Osteocyte (in vitro differentiated cells): ENCODE measurements at regions not wholly inside any gene's neighbourhood (a gene's known extent, or its start where the extent isn't known, plus 50 kb on each side); places are given as distances from the start of the nearest gene placed in this dataset.

Source experiments
- DNase-seq: peaks from one replicate; pipeline ENCODE4 v3.0.0; 2021; ENCODE audit warnings: mixed read lengths; ENCODE audit not compliant: unreplicated experiment; ENCODE audit errors: extremely low spot score
- H3K27ac Mint-ChIP-seq: one replicate; pipeline ENCODE4 v1.8.0; 2021; ENCODE audit warnings: mild to moderate bottlenecking, mixed read lengths; ENCODE audit not compliant: unreplicated experiment
- H3K27me3 Mint-ChIP-seq: one replicate; pipeline ENCODE4 v1.8.0; 2021; ENCODE audit warnings: mixed read lengths; ENCODE audit not compliant: unreplicated experiment
- H3K36me3 Mint-ChIP-seq: one replicate; pipeline ENCODE4 v1.8.0; 2021; ENCODE audit warnings: mixed read lengths; ENCODE audit not compliant: unreplicated experiment
- H3K4me1 Mint-ChIP-seq: one replicate; pipeline ENCODE4 v1.8.0; 2021; ENCODE audit warnings: mixed read lengths; ENCODE audit not compliant: unreplicated experiment
- H3K4me3 Mint-ChIP-seq: one replicate; pipeline ENCODE4 v1.8.0; 2021; ENCODE audit warnings: mild to moderate bottlenecking, moderate library complexity, mixed read lengths; ENCODE audit not compliant: unreplicated experiment
- H3K9me3 Mint-ChIP-seq: one replicate; pipeline ENCODE4 v1.8.0; 2021; ENCODE audit warnings: mixed read lengths; ENCODE audit not compliant: unreplicated experiment
- TF ChIP-seq, protein P1 (sequence below): fragments of 200-600 bp; sonication (generic); IDR thresholded peaks from 2 replicates; pipeline ENCODE4 v1.5.0; 2021; ENCODE audit warnings: antibody characterized with exemption, mild to moderate bottlenecking, moderate library complexity

DNA sequence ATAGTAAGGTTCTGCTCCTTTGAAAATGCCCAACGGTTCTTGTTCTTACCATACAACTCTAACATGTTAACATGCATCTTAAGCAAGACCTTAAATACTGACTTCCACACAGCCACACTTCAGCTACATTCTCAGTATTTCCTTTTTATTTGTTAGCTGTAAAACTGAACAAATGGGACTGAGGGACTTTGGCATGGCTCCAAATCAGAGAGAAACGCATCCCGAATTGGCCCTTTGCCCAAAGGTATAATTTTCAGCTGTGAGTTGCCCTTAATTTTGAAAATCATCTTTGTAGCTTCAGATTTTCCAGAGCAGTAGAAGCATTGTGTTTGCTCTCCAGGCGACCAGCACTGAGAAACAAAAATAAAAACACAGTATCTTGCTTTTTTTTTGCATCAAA lies 56.4 kb downstream of the NEUROD6 start:
- Mint-ChIP-seq H3K9me3 (no peaks in the 10 kb centered on the region), H3K27ac (no peak overlapping the region), H3K36me3 (no peaks in the 10 kb centered on the region), H3K27me3 (no peaks in the 10 kb centered on the region), H3K4me1 (no peaks in the 10 kb centered on the region), H3K4me3 (no peak overlapping the region)
- TF ChIP-seq, protein P1, sequence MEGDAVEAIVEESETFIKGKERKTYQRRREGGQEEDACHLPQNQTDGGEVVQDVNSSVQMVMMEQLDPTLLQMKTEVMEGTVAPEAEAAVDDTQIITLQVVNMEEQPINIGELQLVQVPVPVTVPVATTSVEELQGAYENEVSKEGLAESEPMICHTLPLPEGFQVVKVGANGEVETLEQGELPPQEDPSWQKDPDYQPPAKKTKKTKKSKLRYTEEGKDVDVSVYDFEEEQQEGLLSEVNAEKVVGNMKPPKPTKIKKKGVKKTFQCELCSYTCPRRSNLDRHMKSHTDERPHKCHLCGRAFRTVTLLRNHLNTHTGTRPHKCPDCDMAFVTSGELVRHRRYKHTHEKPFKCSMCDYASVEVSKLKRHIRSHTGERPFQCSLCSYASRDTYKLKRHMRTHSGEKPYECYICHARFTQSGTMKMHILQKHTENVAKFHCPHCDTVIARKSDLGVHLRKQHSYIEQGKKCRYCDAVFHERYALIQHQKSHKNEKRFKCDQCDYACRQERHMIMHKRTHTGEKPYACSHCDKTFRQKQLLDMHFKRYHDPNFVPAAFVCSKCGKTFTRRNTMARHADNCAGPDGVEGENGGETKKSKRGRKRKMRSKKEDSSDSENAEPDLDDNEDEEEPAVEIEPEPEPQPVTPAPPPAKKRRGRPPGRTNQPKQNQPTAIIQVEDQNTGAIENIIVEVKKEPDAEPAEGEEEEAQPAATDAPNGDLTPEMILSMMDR: no peak
- DNase-seq: no peak

DNA sequence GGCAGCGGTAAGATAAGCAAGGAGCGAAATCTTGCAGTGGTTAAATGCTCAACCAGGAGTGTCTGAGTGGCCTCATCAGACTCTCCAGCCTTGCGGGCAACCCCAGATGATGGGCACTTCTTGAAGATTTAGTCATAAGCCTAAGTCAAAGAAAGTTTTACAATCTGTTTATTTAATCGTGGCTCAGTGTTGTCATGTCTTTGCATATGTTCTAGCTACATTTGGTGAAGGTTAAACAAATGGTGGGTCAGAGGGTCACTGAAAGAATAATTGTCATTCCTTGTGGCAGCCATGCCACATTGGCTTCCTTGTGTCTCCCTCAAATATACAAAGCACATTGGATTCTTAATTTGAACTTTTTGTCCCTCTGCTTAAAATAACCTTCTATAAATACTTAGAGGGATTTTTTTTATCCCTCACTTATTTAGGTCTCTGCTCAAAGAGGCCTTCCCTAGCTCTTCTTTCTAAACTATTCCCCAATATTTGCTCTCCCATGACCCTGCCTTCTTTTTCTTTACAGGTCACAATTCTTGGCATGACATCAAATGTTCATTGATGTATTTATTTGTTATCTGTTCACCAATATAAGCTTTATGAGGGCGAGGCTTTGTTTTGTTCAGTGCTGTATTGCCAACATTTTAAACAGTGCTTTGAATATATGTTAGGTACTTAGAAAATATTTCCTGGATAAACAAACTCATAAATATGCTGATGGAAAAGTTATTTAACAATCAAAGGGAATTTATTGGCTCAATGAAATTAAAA lies 68.7 kb downstream of the NEUROD6 start:
- TF ChIP-seq, protein P1: no peak
- no peak overlapping the region for H3K4me3 Mint-ChIP-seq
- no peak overlapping the region for H3K27ac Mint-ChIP-seq
- no peaks in the 10 kb centered on the region for H3K4me1 Mint-ChIP-seq
- no peak for DNase-seq
- peaks cover 8% of the 10 kb centered on the region for H3K27me3 Mint-ChIP-seq
- H3K9me3 Mint-ChIP-seq: no peaks in the 10 kb centered on the region
- H3K36me3 Mint-ChIP-seq: no peaks in the 10 kb centered on the region

DNA sequence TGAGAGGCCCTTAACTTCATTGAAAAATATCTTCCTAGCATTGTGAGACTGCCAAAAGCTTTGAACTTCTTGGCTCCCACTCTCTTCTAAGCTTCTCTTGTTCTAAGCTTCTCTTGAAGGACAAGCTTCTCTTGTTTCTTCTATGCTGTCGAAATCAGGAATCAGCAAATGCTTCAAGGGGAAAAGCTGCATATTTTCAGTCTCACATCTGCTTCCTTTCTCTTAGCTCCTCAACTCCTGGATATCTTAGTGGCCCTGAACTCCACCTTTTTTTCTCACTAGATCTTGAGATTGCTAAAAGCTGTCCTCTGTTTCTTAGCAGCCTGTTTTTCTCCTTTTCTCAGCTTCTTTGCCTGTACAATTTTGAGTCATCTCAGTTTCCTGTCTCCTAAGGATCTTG lies 73.0 kb downstream of the NEUROD6 start:
- H3K36me3 Mint-ChIP-seq: no peaks in the 10 kb centered on the region
- no peaks in the 10 kb centered on the region for H3K9me3 Mint-ChIP-seq
- no peak overlapping the region for H3K4me3 Mint-ChIP-seq
- H3K27me3 Mint-ChIP-seq: peaks cover 15% of the 10 kb centered on the region
- TF ChIP-seq, protein P1: no peak
- no peak for DNase-seq
- no peaks in the 10 kb centered on the region for H3K4me1 Mint-ChIP-seq
- no peak overlapping the region for H3K27ac Mint-ChIP-seq

DNA sequence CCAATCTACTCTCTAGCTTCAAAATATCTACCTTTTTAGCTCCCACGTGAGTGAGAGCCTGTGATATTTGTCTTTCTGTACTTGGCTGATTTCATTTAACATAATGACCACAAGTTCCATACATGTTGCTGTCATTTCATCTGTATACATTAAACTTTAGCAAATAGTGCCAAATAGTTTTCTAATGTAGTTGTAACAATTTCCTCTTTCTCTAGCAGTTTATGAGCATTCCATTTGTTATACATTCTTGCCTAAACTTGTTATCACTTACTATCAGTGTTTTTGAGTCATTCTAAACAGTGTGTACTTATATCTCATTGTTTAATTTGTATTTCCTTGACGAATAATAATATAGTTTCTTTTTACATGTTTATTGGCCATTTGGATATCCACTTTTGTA lies 77.2 kb downstream of the NEUROD6 start:
- Mint-ChIP-seq H3K4me3 (no peak overlapping the region), H3K9me3 (no peaks in the 10 kb centered on the region), H3K36me3 (no peaks in the 10 kb centered on the region), H3K27me3 (peaks cover 17% of the 10 kb centered on the region), H3K27ac (no peak overlapping the region), H3K4me1 (no peaks in the 10 kb centered on the region)
- TF ChIP-seq, protein P1: no peak
- no peak for DNase-seq

DNA sequence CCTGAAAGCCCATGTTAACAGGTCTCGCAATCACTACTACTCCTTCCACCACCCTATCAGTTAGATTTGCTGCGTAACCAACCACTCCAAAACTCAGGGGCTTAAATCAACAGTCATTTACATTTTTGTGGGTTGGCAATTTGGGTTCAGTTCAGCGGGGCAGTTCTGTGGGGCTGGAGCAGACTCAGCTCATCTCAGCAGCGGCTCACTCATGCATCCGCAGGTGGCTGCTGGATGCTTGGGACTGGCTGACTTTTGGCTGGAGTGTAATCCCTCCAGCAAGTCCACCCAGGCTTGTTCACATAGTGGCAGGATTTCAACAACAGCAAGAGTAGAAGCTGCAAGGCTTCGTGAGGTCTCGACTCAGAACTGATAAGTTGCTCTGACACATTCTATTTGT lies 79.2 kb downstream of the NEUROD6 start:
- no peak overlapping the region for H3K4me3 Mint-ChIP-seq
- no peaks in the 10 kb centered on the region for H3K9me3 Mint-ChIP-seq
- no peaks in the 10 kb centered on the region for H3K36me3 Mint-ChIP-seq
- peaks cover 9% of the 10 kb centered on the region for H3K27me3 Mint-ChIP-seq
- TF ChIP-seq, protein P1: no peak
- H3K27ac Mint-ChIP-seq: no peak overlapping the region
- no peak for DNase-seq
- no peaks in the 10 kb centered on the region for H3K4me1 Mint-ChIP-seq
